ENCODE measurements at regions not wholly inside any gene's neighbourhood (a gene's known extent, or its start where the extent isn't known, plus 50 kb on each side); places are given as distances from the start of the nearest gene placed in this dataset.

- Histone ChIP-seq H3K9ac (ENCODE audit: low read length) (no peak overlapping the region), H3K79me2 (ENCODE audit: control insufficient read depth, insufficient read depth, low read length) (no peaks in the 10 kb centered on the region), H2AFZ (ENCODE audit: insufficient read depth, low read depth, low read length, poor library complexity, severe bottlenecking) (no peak overlapping the region), H3K9me3 (ENCODE audit: control extremely low read depth in 1 of 3, control insufficient read depth in 2 of 3, insufficient read depth in 1 of 3, low read length in 2 of 3) (peaks cover 0 to 5% (median 0%) of the 10 kb centered on the region in 3 donors), H3K4me2 (replicated peaks; ENCODE audit: low read depth, low read length, poor library complexity, severe bottlenecking) (no peak overlapping the region), H3K36me3 (replicated peaks in 1 of 2; ENCODE audit: control extremely low read depth in 1 of 2, control insufficient read depth in 1 of 2, extremely low read depth in 1 of 2, insufficient read depth in 2 of 2, low read length in 1 of 2) (no peaks in the 10 kb centered on the region), H4K20me1 (ENCODE audit: control insufficient read depth, insufficient read depth, low read length, poor library complexity, severe bottlenecking) (no peaks in the 10 kb centered on the region), H3K27ac (ENCODE audit: low read length in 2 of 2) (no peak overlapping the region), H3K4me3 (ENCODE audit: control extremely low read depth in 1 of 5, extremely low read depth in 1 of 5, insufficient read depth in 1 of 5, low read depth in 2 of 5, low read length in 4 of 5) (no peak overlapping the region), H3K27me3 (replicated peaks in 1 of 4; ENCODE audit: control extremely low read depth in 1 of 4, control insufficient read depth in 3 of 4, insufficient read depth in 4 of 4, low read length in 3 of 4) (no peaks in the 10 kb centered on the region), H3K4me1 (ENCODE audit: control insufficient read depth in 2 of 2, insufficient read depth in 2 of 2, low read length in 2 of 2) (no peaks in the 10 kb centered on the region)
- ATAC-seq (ENCODE audit: low read depth) = no peak
- no peak for DNase-seq
- ChIA-PET CTCF (no interaction called here), POLR2A (no interaction called here)
- Mint-ChIP-seq H3K4me3 (no peak overlapping the region), H3K27ac (no peak overlapping the region), H3K9me3 (ENCODE audit: insufficient read depth) (no peaks in the 10 kb centered on the region), H3K4me1 (no peaks in the 10 kb centered on the region), H3K27me3 (no peaks in the 10 kb centered on the region)
- 100% methylated on average over 1 of the region's 1 CpG for WGBS (ENCODE audit: insufficient coverage)
- TF ChIP-seq EZH2 (IDR thresholded peaks at IDR 0.05; ENCODE audit: borderline replicate concordance, insufficient read depth, low read depth, low read length, poor library complexity, severe bottlenecking) = no peak
- TF ChIP-seq, protein P1, sequence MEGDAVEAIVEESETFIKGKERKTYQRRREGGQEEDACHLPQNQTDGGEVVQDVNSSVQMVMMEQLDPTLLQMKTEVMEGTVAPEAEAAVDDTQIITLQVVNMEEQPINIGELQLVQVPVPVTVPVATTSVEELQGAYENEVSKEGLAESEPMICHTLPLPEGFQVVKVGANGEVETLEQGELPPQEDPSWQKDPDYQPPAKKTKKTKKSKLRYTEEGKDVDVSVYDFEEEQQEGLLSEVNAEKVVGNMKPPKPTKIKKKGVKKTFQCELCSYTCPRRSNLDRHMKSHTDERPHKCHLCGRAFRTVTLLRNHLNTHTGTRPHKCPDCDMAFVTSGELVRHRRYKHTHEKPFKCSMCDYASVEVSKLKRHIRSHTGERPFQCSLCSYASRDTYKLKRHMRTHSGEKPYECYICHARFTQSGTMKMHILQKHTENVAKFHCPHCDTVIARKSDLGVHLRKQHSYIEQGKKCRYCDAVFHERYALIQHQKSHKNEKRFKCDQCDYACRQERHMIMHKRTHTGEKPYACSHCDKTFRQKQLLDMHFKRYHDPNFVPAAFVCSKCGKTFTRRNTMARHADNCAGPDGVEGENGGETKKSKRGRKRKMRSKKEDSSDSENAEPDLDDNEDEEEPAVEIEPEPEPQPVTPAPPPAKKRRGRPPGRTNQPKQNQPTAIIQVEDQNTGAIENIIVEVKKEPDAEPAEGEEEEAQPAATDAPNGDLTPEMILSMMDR (IDR thresholded peaks at IDR 0.05) = no peak
- intact Hi-C loops (cut with micrococcal nuclease) = no loop called here
Measured at GRCh38 chr18:54777118-54777791, 51.0 kb upstream of the RAB27B start.

GRCh38 chr18:54777989-54778388 is 50.3 kb upstream of the RAB27B start:
- DNase-seq = no peak
- Histone ChIP-seq H3K9ac (ENCODE audit: low read length) (no peak overlapping the region), H3K4me3 (ENCODE audit: control extremely low read depth in 1 of 5, extremely low read depth in 1 of 5, insufficient read depth in 1 of 5, low read depth in 2 of 5, low read length in 4 of 5) (no peak overlapping the region), H3K4me2 (replicated peaks; ENCODE audit: low read depth, low read length, poor library complexity, severe bottlenecking) (no peak overlapping the region), H3K4me1 (ENCODE audit: control insufficient read depth in 2 of 2, insufficient read depth in 2 of 2, low read length in 2 of 2) (no peaks in the 10 kb centered on the region), H2AFZ (ENCODE audit: insufficient read depth, low read depth, low read length, poor library complexity, severe bottlenecking) (no peak overlapping the region), H3K36me3 (replicated peaks in 1 of 2; ENCODE audit: control extremely low read depth in 1 of 2, control insufficient read depth in 1 of 2, extremely low read depth in 1 of 2, insufficient read depth in 2 of 2, low read length in 1 of 2) (no peaks in the 10 kb centered on the region), H3K9me3 (ENCODE audit: control extremely low read depth in 1 of 3, control insufficient read depth in 2 of 3, insufficient read depth in 1 of 3, low read length in 2 of 3) (peaks cover 0 to 5% (median 0%) of the 10 kb centered on the region in 3 donors), H3K27ac (ENCODE audit: low read length in 2 of 2) (no peak overlapping the region), H3K79me2 (ENCODE audit: control insufficient read depth, insufficient read depth, low read length) (no peaks in the 10 kb centered on the region), H3K27me3 (replicated peaks in 1 of 4; ENCODE audit: control extremely low read depth in 1 of 4, control insufficient read depth in 3 of 4, insufficient read depth in 4 of 4, low read length in 3 of 4) (no peaks in the 10 kb centered on the region), H4K20me1 (ENCODE audit: control insufficient read depth, insufficient read depth, low read length, poor library complexity, severe bottlenecking) (no peaks in the 10 kb centered on the region)
- WGBS (ENCODE audit: insufficient coverage) = 39% methylated on average over 2 of the region's 4 CpGs
- H3K4me3 Mint-ChIP-seq = no peak overlapping the region
- no peaks in the 10 kb centered on the region for H3K9me3 Mint-ChIP-seq (ENCODE audit: insufficient read depth)
- POLR2A ChIA-PET = no interaction called here
- TF ChIP-seq, protein P1 (IDR thresholded peaks at IDR 0.05) = no peak
- no peak for TF ChIP-seq EZH2 (IDR thresholded peaks at IDR 0.05; ENCODE audit: borderline replicate concordance, insufficient read depth, low read depth, low read length, poor library complexity, severe bottlenecking)
- intact Hi-C loops (cut with micrococcal nuclease) = no loop called here
- no peaks in the 10 kb centered on the region for H3K27me3 Mint-ChIP-seq
- ATAC-seq (ENCODE audit: low read depth) = no peak
- H3K4me1 Mint-ChIP-seq = no peaks in the 10 kb centered on the region
- H3K27ac Mint-ChIP-seq = no peak overlapping the region
- CTCF ChIA-PET = no interaction called here
